SU-DHL-6 (cell line): ENCODE measurements at regions not wholly inside any gene's neighbourhood (a gene's known extent, or its start where the extent isn't known, plus 50 kb on each side); places are given as distances from the start of the nearest gene placed in this dataset.

Experiments used
- H2AFZ ChIP-seq: fragments of 200-600 bp; sonication (generic); 2 replicates; pipeline ENCODE4 v1.6.1; 2014; ENCODE audit warnings: low read depth, mild to moderate bottlenecking, moderate library complexity, mixed read lengths, antibody characterized with exemption, low read length; ENCODE audit not compliant: severe bottlenecking
- H3F3A ChIP-seq: fragments of 200-600 bp; shearing (Covaris generic); 2 replicates; pipeline ENCODE4 v1.6.0; 2016; ENCODE audit warnings: antibody characterized with exemption, mild to moderate bottlenecking; ENCODE audit not compliant: insufficient read depth
- H3K27ac ChIP-seq: fragments of 200-600 bp; sonication (generic); 2 replicates; pipeline ENCODE4 v1.5.1; 2016; ENCODE audit warnings: low read depth, mild to moderate bottlenecking, low read length, moderate library complexity, mixed read lengths
- H3K27me3 ChIP-seq: fragments of 200-600 bp; sonication (generic), shearing (Covaris generic); 2 replicates; pipeline ENCODE4 v1.6.0; 2014; ENCODE audit warnings: mild to moderate bottlenecking, low read length
- H3K36me3 ChIP-seq: fragments of 200-600 bp; sonication (generic); 2 replicates; pipeline ENCODE4 v1.6.1; 2014; ENCODE audit warnings: mild to moderate bottlenecking, low read length, mixed read lengths
- H3K4me2 ChIP-seq: fragments of 300-600, 200-600 bp; shearing (Covaris generic), sonication (generic); 2 replicates; pipeline ENCODE4 v1.6.0; 2014; ENCODE audit warnings: low read length, low read depth, mild to moderate bottlenecking; ENCODE audit not compliant: poor library complexity, severe bottlenecking
- H3K4me3 ChIP-seq: fragments of 200-600 bp; sonication (generic); 2 replicates; pipeline ENCODE4 v1.5.1; 2014; ENCODE audit warnings: antibody characterized with exemption, low read length, mild to moderate bottlenecking, mixed read lengths; ENCODE audit not compliant: insufficient read depth, poor library complexity, severe bottlenecking
- H3K79me2 ChIP-seq: fragments of 200-600 bp; sonication (generic); 2 replicates; pipeline ENCODE4 v1.6.1; 2014; ENCODE audit warnings: mild to moderate bottlenecking, low read length, moderate library complexity; ENCODE audit not compliant: insufficient read depth
- H3K9ac ChIP-seq: fragments of 200-600 bp; sonication (generic); 2 replicates; pipeline ENCODE4 v1.7.0; 2014; ENCODE audit warnings: mild to moderate bottlenecking, low read length
- H3K9me2 ChIP-seq: fragments of 200-600 bp; sonication (generic); replicated peaks from 2 replicates; pipeline ENCODE4 v1.6.1; 2014; ENCODE audit warnings: low read length; ENCODE audit not compliant: insufficient read depth
- H3K9me3 ChIP-seq: fragments of 200-600 bp; sonication (generic); 2 replicates; pipeline ENCODE4 v1.6.1; 2014; ENCODE audit warnings: low read length, mixed read lengths; ENCODE audit not compliant: insufficient read depth
- H4K20me1 ChIP-seq: fragments of 200-600 bp; sonication (generic); 2 replicates; pipeline ENCODE4 v1.6.1; 2014; ENCODE audit warnings: low read depth, mild to moderate bottlenecking, antibody characterized with exemption, low read length, moderate library complexity, mixed read lengths
- EZH2phosphoT487 ChIP-seq: fragments of 200-600 bp; sonication (generic), shearing (Covaris generic); conservative IDR thresholded peaks from 2 replicates; pipeline ENCODE4 v1.6.1; 2018; ENCODE audit warnings: mild to moderate bottlenecking, antibody characterized with exemption, low read length, moderate library complexity, mixed read lengths
- TF ChIP-seq, protein P1 (sequence below): fragments of 200-600 bp; sonication (generic); IDR thresholded peaks from one replicate; pipeline ENCODE4 v1.5.1; 2017; ENCODE audit warnings: antibody characterized with exemption, mild to moderate bottlenecking, low read length, moderate library complexity; ENCODE audit not compliant: insufficient read depth, poor library complexity, severe bottlenecking

DNA sequence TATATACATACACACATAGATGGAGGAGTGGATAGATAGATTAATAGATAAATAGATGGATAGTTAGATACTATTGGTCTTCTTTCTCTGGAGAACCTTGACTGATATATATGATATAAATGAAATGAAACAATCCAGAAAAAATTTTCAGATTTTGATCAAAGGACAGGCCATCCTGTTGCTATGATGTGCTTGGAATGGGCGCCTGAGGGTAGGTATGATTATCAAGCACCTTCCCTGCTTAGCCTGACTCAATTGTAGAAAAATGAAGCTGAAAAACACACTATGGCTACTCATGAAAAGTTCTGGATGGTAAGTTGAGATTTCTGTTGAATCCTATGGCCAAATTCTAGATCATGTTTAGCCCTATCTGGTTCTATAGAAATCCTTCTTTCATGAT is 266.5 kb upstream of the KLF4 start:
- TF ChIP-seq, protein P1, sequence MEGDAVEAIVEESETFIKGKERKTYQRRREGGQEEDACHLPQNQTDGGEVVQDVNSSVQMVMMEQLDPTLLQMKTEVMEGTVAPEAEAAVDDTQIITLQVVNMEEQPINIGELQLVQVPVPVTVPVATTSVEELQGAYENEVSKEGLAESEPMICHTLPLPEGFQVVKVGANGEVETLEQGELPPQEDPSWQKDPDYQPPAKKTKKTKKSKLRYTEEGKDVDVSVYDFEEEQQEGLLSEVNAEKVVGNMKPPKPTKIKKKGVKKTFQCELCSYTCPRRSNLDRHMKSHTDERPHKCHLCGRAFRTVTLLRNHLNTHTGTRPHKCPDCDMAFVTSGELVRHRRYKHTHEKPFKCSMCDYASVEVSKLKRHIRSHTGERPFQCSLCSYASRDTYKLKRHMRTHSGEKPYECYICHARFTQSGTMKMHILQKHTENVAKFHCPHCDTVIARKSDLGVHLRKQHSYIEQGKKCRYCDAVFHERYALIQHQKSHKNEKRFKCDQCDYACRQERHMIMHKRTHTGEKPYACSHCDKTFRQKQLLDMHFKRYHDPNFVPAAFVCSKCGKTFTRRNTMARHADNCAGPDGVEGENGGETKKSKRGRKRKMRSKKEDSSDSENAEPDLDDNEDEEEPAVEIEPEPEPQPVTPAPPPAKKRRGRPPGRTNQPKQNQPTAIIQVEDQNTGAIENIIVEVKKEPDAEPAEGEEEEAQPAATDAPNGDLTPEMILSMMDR, result no peak
- TF ChIP-seq EZH2phosphoT487, result no peak
- no peak overlapping the region for H3K4me2 ChIP-seq
- H3K9ac ChIP-seq, result no peak overlapping the region

DNA sequence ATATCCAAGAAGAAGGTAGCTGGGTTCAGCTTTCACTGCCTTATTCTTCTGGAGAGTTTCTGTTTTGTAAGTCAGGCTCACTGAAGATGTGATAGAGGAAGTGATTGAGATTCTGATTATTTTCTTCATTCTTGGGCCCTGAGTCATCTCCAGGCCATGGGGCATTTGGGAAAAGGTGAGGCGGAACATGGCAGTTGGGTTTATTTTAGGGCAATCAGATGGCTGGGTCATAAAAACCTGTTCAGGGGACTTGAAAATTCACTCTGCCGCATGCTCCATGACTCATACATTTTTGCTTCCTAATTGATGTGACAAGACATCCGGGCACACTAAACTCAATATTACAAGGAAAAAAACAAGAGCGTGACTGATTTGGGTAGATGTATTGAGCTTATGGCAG is 265.7 kb upstream of the KLF4 start:
- no peaks in the 10 kb centered on the region for H3K9me3 ChIP-seq
- H2AFZ ChIP-seq, result no peak overlapping the region
- TF ChIP-seq EZH2phosphoT487, result no peak
- TF ChIP-seq, protein P1, result no peak
- H3K36me3 ChIP-seq, result no peaks in the 10 kb centered on the region
- no peak overlapping the region for H3K4me3 ChIP-seq
- H3K79me2 ChIP-seq, result no peaks in the 10 kb centered on the region
- H4K20me1 ChIP-seq, result no peaks in the 10 kb centered on the region
- no peak overlapping the region for H3K9ac ChIP-seq
- H3K27me3 ChIP-seq, result no peaks in the 10 kb centered on the region
- no peaks in the 10 kb centered on the region for H3F3A ChIP-seq
- H3K9me2 ChIP-seq, result no peaks in the 10 kb centered on the region
- no peak overlapping the region for H3K27ac ChIP-seq
- no peak overlapping the region for H3K4me2 ChIP-seq

More for the DNA sequence above, 266.5 kb upstream of the KLF4 start:
- H3K79me2 ChIP-seq, result no peaks in the 10 kb centered on the region
- H3K9me2 ChIP-seq, result no peaks in the 10 kb centered on the region; the same call in 1 of the 2 replicates
- H3K9me3 ChIP-seq, result no peaks in the 10 kb centered on the region
- H3K27me3 ChIP-seq, result no peaks in the 10 kb centered on the region
- no peaks in the 10 kb centered on the region for H3F3A ChIP-seq
- no peak overlapping the region for H3K4me3 ChIP-seq
- H3K36me3 ChIP-seq, result no peaks in the 10 kb centered on the region
- no peaks in the 10 kb centered on the region for H4K20me1 ChIP-seq
- no peak overlapping the region for H3K27ac ChIP-seq
- H2AFZ ChIP-seq, result no peak overlapping the region

DNA sequence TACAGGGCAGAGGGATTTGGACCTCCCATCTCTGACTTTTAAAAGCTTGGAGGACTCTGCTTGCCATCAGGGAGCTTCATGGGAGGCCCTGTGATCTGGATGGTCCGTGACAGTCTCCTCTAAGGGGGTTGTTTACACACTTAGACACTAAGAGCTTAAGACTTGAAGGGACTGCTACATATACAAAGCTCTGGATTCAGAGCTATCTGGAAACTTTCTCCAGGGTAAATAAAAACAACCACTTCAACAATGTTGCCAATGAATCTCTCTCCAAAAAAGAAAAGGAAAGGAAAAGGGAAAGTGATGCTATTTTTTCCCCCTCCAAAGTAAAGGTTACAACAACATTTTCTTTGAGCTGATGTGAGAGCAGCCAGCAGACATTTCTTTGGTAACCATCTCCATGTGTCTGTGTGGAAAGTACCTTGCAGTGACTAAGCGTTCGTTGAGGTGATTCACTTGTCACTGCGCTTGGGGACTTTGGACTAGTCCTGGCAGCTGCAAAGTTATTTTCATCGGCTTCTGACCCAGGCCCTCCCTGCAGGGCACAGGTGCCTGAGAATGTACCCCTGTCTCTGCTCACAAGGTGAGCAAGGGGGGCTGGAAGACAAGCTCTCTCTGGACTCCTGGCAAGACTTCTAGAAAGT is 262.1 kb upstream of the KLF4 start:
- Histone ChIP-seq H3K27ac (no peak overlapping the region), H3K27me3 (no peaks in the 10 kb centered on the region)
- TF ChIP-seq, protein P1, result no peak
- TF ChIP-seq EZH2phosphoT487, result no peak

More for the DNA sequence above, 262.1 kb upstream of the KLF4 start:
- no peak overlapping the region for H2AFZ ChIP-seq
- no peak overlapping the region for H3K9ac ChIP-seq
- H3K9me2 ChIP-seq, result no peaks in the 10 kb centered on the region
- H3K4me2 ChIP-seq, result no peak overlapping the region
- no peaks in the 10 kb centered on the region for H3K79me2 ChIP-seq
- H4K20me1 ChIP-seq, result no peaks in the 10 kb centered on the region
- H3F3A ChIP-seq, result no peaks in the 10 kb centered on the region
- no peaks in the 10 kb centered on the region for H3K9me3 ChIP-seq
- H3K36me3 ChIP-seq, result no peaks in the 10 kb centered on the region
- H3K4me3 ChIP-seq, result no peak overlapping the region
